MCF 10A (cell line): ENCODE measurements at regions not wholly inside any gene's neighbourhood (a gene's known extent, or its start where the extent isn't known, plus 50 kb on each side); places are given as distances from the start of the nearest gene placed in this dataset.

Experiments
- BruUV-seq: library from RNA; stranded (reverse); fragments of 400-500 nt; replicated peaks from 2 replicates; lab custom pipeline; 2021; lab: Mats Ljungman, UMichigan
- CTCF ChIA-PET: fragments of 300-600 bp; sonication (Branson Sonifier 250); formaldehyde crosslinking; extraction: SDS; loops from one replicate; lab custom pipeline; 2021; ENCODE audit warnings: antibody characterized with exemption, inconsistent platforms; lab: Yijun Ruan, JAX
- POLR2A ChIA-PET: fragments of 300-600, 350-650 bp; sonication (Branson Sonifier 250); formaldehyde crosslinking; extraction: SDS; loops from one replicate; lab custom pipeline; 2020; ENCODE audit warnings: antibody characterized with exemption, inconsistent platforms; lab: Yijun Ruan, JAX
- DNase-seq: peaks from one replicate; pipeline ENCODE4 v3.0.0-alpha.2; 2018; ENCODE audit not compliant: unreplicated experiment
- H3K27ac Mint-ChIP-seq: one replicate; pipeline ENCODE4 v1.8.0; 2022; ENCODE audit warnings: mild to moderate bottlenecking, low read depth, mixed read lengths; ENCODE audit not compliant: unreplicated experiment
- H3K27me3 Mint-ChIP-seq: one replicate; pipeline ENCODE4 v1.8.0; 2022; ENCODE audit warnings: mixed read lengths; ENCODE audit not compliant: insufficient read depth, unreplicated experiment
- H3K36me3 Mint-ChIP-seq: one replicate; pipeline ENCODE4 v1.8.0; 2022; ENCODE audit warnings: mild to moderate bottlenecking, moderate library complexity, mixed read lengths; ENCODE audit not compliant: insufficient read depth, unreplicated experiment
- H3K4me1 Mint-ChIP-seq: one replicate; pipeline ENCODE4 v1.8.0; 2022; ENCODE audit warnings: mixed read lengths; ENCODE audit not compliant: insufficient read depth, unreplicated experiment
- H3K4me3 Mint-ChIP-seq: one replicate; pipeline ENCODE4 v1.8.0; 2022; ENCODE audit warnings: mild to moderate bottlenecking, moderate library complexity, mixed read lengths; ENCODE audit not compliant: unreplicated experiment
- H3K9me3 Mint-ChIP-seq: one replicate; pipeline ENCODE4 v1.8.0; 2022; ENCODE audit warnings: mixed read lengths; ENCODE audit not compliant: unreplicated experiment
- intact Hi-C: fragments of 100-400 bp; cut with micrococcal nuclease; formaldehyde crosslinking; loops from 2 replicates; pipeline ENCODE4 v1.14.1; 2022
- TF ChIP-seq, protein P1 (sequence below): fragments of 200-600 bp; IDR thresholded peaks from one replicate; pipeline ENCODE4 v1.8.0; 2022; ENCODE audit warnings: antibody characterized with exemption, mild to moderate bottlenecking; ENCODE audit not compliant: unreplicated experiment

- Mint-ChIP-seq H3K36me3 (no peaks in the 10 kb centered on the region), H3K4me1 (peaks cover 17% of the 10 kb centered on the region), H3K4me3 (no peak overlapping the region), H3K9me3 (peaks cover 34% of the 10 kb centered on the region), H3K27me3 (no peaks in the 10 kb centered on the region), H3K27ac (peak overlapping the region; percentile 21)
- ChIA-PET CTCF (no interaction called here), POLR2A (interaction anchor here (0.8 to 1.1 kb wide), 2 partner anchors 13 to 281 kb away, joined by 3 to 4 read pairs; partner anchors contain the start of gene NEK7)
- intact Hi-C loops, result no loop called here
- TF ChIP-seq, protein P1, sequence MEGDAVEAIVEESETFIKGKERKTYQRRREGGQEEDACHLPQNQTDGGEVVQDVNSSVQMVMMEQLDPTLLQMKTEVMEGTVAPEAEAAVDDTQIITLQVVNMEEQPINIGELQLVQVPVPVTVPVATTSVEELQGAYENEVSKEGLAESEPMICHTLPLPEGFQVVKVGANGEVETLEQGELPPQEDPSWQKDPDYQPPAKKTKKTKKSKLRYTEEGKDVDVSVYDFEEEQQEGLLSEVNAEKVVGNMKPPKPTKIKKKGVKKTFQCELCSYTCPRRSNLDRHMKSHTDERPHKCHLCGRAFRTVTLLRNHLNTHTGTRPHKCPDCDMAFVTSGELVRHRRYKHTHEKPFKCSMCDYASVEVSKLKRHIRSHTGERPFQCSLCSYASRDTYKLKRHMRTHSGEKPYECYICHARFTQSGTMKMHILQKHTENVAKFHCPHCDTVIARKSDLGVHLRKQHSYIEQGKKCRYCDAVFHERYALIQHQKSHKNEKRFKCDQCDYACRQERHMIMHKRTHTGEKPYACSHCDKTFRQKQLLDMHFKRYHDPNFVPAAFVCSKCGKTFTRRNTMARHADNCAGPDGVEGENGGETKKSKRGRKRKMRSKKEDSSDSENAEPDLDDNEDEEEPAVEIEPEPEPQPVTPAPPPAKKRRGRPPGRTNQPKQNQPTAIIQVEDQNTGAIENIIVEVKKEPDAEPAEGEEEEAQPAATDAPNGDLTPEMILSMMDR, result no peak
- BruUV-seq, result no TSS peak
- DNase-seq, result no peak
Measured at GRCh38 chr1:198437332-198437731, 103.1 kb downstream of the ATP6V1G3 start.

DNA sequence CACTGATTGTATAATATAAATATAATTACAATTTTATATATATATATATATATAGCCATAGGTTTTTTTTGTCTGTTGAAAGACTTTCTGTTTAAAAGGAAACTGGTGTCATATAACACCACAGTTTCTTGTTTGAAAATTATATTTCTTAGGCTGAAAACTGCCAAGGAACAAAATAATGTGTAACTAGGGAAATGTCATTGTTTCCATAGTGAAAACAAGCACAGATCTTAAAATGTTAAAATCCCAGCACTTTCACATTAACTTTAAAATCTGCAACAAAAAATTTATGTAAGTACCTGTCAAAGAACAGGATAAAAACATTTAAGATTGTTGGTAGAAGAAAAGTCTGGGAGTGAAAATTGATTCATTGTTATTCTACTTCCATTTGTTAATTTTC lies 104.2 kb downstream of the ATP6V1G3 start:
- POLR2A ChIA-PET, result interaction anchor here (0.8 to 1.1 kb wide), 2 partner anchors 12 to 279 kb away, joined by 3 to 4 read pairs; partner anchors contain the start of gene NEK7
- peaks cover 17% of the 10 kb centered on the region for H3K4me1 Mint-ChIP-seq

GRCh38 chr1:198435056-198435455 lies 105.4 kb downstream of the ATP6V1G3 start:
- TF ChIP-seq, protein P1, result no peak
- no peak for DNase-seq
- ChIA-PET POLR2A (interaction anchor here (0.6 to 2.4 kb wide), 3 partner anchors 9 to 20 kb away, joined by 3 to 11 read pairs (median 7); no protein-coding TSS in a partner anchor), CTCF (interaction anchor here (0.5 to 1.7 kb wide), 3 partner anchors 8 to 276 kb away, joined by 3 to 5 read pairs (median 3); no protein-coding TSS in a partner anchor)
- Mint-ChIP-seq H3K9me3 (peaks cover 35% of the 10 kb centered on the region), H3K27ac (no peak overlapping the region), H3K4me3 (no peak overlapping the region), H3K27me3 (no peaks in the 10 kb centered on the region), H3K4me1 (peaks cover 17% of the 10 kb centered on the region), H3K36me3 (no peaks in the 10 kb centered on the region)
- intact Hi-C loops, result no loop called here
- BruUV-seq, result no TSS peak

More for the DNA sequence above, 104.2 kb downstream of the ATP6V1G3 start:
- no peak overlapping the region for H3K4me3 Mint-ChIP-seq
- H3K36me3 Mint-ChIP-seq, result no peaks in the 10 kb centered on the region
- H3K27me3 Mint-ChIP-seq, result no peaks in the 10 kb centered on the region
- no peak overlapping the region for H3K27ac Mint-ChIP-seq
- no peak for DNase-seq
- CTCF ChIA-PET, result no interaction called here
- peaks cover 37% of the 10 kb centered on the region for H3K9me3 Mint-ChIP-seq
- intact Hi-C loops, result loop anchor here (1.0 kb wide), 1 partner anchor 48 kb away; no protein-coding TSS in a partner anchor
- TF ChIP-seq, protein P1, result no peak
- BruUV-seq, result no TSS peak

- no peaks in the 10 kb centered on the region for H3K27me3 Mint-ChIP-seq
- CTCF ChIA-PET, result interaction anchor here (0.6 to 1.8 kb wide), 6 partner anchors 10 to 554 kb away, joined by 3 to 5 read pairs (median 3); no protein-coding TSS in a partner anchor
- H3K9me3 Mint-ChIP-seq, result no peaks in the 10 kb centered on the region
- H3K36me3 Mint-ChIP-seq, result no peaks in the 10 kb centered on the region
- BruUV-seq, result no TSS peak
- intact Hi-C loops, result no loop called here
- H3K4me1 Mint-ChIP-seq, result no peaks in the 10 kb centered on the region
- H3K27ac Mint-ChIP-seq, result no peak overlapping the region
- no peak overlapping the region for H3K4me3 Mint-ChIP-seq
- TF ChIP-seq, protein P1, result no peak
- no peak for DNase-seq
- POLR2A ChIA-PET, result interaction anchor here (0.6 to 2.3 kb wide), 9 partner anchors 10 to 770 kb away, joined by 3 to 7 read pairs (median 4); no protein-coding TSS in a partner anchor
Measured at GRCh38 chr1:198424441-198424840, 116.0 kb downstream of the ATP6V1G3 start.
